AG04449 (cell line): ENCODE measurements at regions not wholly inside any gene's neighbourhood (a gene's known extent, or its start where the extent isn't known, plus 50 kb on each side); places are given as distances from the start of the nearest gene placed in this dataset.

Experiments
- CTCF ChIA-PET: fragments of 350-600 bp; formaldehyde crosslinking; extraction: SDS; loops from one replicate; lab custom pipeline; 2021; ENCODE audit warnings: antibody characterized with exemption; lab: Yijun Ruan, JAX
- POLR2A ChIA-PET: fragments of 400-600, 350-600 bp; formaldehyde crosslinking; extraction: SDS; loops from one replicate; lab custom pipeline; 2020; ENCODE audit warnings: antibody characterized with exemption, inconsistent platforms; lab: Yijun Ruan, JAX
- DNase-seq: peaks from one replicate; pipeline ENCODE4 v3.0.0-alpha.2; 2010; ENCODE audit warnings: low read depth, low spot score
- H3K4me3 ChIP-seq: 2 replicates; pipeline ENCODE4 v1.5.1; 2011; ENCODE audit warnings: low read depth, mild to moderate bottlenecking, control low read depth, low read length
- TF ChIP-seq, protein P1 (sequence below): IDR thresholded peaks from one replicate; pipeline ENCODE4 v1.5.1; 2011; ENCODE audit warnings: mild to moderate bottlenecking, moderate library complexity, low read length, control low read depth, inconsistent platforms; ENCODE audit not compliant: insufficient read depth; ENCODE audit errors: missing control alignments

DNA sequence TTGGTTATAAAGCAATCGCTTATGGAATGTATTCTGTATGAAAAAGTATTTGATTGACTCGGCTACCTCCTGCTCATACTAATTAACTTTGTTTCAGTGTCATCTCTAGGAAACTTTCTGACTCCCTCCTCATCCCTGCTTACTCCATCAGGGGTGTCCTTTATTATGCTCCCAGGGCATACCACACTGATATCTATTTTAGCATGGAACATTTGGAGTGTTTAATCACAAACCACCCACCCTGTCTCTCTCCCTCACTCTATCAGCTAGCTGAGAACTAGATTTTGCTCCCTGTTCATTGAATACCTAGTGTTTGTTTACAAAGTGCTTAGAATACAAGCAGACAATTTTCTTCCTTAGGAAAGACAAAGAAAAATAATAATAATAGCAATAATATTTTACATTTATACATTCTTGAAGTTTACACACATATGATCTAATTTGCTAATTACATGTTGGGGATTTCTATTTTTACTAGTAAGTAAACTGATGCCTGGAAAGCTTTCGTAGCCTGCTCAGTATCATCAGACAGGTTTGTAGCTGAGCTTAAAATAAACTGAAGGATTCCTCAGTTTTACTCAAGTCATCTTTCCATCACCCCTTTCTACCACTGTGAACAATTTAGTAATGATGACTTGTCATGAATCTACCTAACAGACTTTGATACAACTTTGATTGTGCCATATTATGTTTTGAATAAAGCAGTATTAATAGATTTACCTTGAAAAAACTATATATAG, 811.4 kb upstream of the HS3ST1 start:
- DNase-seq = no peak
- POLR2A ChIA-PET = no interaction called here
- CTCF ChIA-PET = no interaction called here

GRCh38 chr4:12231098-12231497, 802.4 kb upstream of the HS3ST1 start:
- no peak overlapping the region for H3K4me3 ChIP-seq
- CTCF ChIA-PET = no interaction called here
- POLR2A ChIA-PET = no interaction called here
- TF ChIP-seq, protein P1, sequence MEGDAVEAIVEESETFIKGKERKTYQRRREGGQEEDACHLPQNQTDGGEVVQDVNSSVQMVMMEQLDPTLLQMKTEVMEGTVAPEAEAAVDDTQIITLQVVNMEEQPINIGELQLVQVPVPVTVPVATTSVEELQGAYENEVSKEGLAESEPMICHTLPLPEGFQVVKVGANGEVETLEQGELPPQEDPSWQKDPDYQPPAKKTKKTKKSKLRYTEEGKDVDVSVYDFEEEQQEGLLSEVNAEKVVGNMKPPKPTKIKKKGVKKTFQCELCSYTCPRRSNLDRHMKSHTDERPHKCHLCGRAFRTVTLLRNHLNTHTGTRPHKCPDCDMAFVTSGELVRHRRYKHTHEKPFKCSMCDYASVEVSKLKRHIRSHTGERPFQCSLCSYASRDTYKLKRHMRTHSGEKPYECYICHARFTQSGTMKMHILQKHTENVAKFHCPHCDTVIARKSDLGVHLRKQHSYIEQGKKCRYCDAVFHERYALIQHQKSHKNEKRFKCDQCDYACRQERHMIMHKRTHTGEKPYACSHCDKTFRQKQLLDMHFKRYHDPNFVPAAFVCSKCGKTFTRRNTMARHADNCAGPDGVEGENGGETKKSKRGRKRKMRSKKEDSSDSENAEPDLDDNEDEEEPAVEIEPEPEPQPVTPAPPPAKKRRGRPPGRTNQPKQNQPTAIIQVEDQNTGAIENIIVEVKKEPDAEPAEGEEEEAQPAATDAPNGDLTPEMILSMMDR = no peak
- no peak for DNase-seq

More for the DNA sequence above, 811.4 kb upstream of the HS3ST1 start:
- H3K4me3 ChIP-seq = no peak overlapping the region
- TF ChIP-seq, protein P1 = no peak

DNA sequence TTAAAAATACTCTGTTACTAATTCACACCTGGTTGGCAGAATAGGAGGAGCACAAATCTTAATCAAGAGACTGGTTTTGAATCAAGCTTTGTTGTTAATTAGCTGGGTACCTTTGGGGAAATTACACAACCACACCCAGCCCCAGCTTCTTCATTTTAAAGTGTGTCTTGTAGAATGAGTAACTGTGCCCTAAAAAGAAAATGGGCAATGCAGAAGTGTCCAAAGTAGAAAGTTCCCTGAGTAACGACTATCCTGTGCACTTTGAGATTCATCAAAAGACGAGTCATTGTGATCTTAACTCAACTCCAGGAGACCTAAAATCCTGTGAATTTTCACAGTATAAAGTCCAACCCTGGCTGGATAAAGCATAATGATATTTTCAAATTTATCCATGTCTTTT, 792.3 kb upstream of the HS3ST1 start:
- ChIA-PET CTCF (no interaction called here), POLR2A (no interaction called here)
- no peak for DNase-seq
- TF ChIP-seq, protein P1 = no peak
- H3K4me3 ChIP-seq = no peak overlapping the region

DNA sequence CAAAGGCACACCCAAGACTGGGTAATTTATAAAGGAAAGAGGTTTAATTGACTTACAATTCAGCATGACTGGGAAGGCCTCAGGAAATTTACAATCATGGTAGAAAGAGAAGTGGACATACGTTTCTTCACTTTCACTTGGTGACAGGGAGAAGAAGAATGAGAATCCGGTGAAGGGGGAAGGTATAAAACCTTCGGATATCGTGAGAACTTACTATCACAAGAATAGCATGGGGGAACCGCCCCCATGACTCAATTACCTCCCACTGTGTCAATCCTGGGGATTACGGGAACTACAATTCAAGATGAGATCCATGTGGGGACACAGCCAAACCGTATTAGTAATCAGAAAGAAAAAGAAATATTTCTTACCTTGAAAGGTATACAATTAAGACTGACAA, 782.9 kb upstream of the HS3ST1 start:
- H3K4me3 ChIP-seq = no peak overlapping the region
- POLR2A ChIA-PET = no interaction called here
- DNase-seq = no peak
- CTCF ChIA-PET = no interaction called here
- TF ChIP-seq, protein P1 = no peak

GRCh38 chr4:12207396-12207795, 778.7 kb upstream of the HS3ST1 start:
- DNase-seq = no peak
- H3K4me3 ChIP-seq = no peak overlapping the region
- CTCF ChIA-PET = no interaction called here
- POLR2A ChIA-PET = no interaction called here
- TF ChIP-seq, protein P1 = no peak

DNA sequence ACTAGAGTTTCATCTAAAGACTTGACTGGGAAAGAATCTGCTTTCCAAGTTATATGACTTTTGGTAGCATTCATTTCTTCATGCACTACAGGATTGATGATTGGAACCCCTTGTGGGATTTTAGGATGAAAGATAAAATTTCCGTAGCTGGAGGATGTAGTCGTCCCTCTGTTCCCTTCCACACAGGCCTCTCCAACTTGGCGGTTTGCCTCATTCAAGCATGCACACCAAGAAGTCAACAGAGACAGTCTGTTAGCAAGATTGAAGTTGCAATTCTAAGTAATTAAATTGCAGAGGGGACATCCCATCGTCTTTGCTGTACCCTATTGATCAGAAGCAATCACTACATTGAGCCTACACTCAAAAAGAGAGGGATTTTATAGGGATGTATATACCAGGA, 777.4 kb upstream of the HS3ST1 start:
- ChIA-PET CTCF (no interaction called here), POLR2A (no interaction called here)
- no peak overlapping the region for H3K4me3 ChIP-seq
- TF ChIP-seq, protein P1 = no peak
- no peak for DNase-seq
